B cell (primary cell): ENCODE measurements at regions not wholly inside any gene's neighbourhood (a gene's known extent, or its start where the extent isn't known, plus 50 kb on each side); places are given as distances from the start of the nearest gene placed in this dataset.

ENCODE experiments used
- ATAC-seq: fragments of 200-7000 bp; cut with Tn5 transposase; one replicate; pipeline ENCODE4 v1.10.0; 2021; ENCODE audit warnings: low read depth, mild to moderate bottlenecking, moderate number of reproducible peaks, moderate library complexity
- CTCF ChIA-PET: fragments of 350-600 bp; sonication (Branson Sonifier 250); formaldehyde crosslinking; loops from one replicate; lab custom pipeline; 2021; ENCODE audit warnings: antibody characterized with exemption, inconsistent platforms; lab: Charles Lee
- POLR2A ChIA-PET: fragments of 350-600 bp; sonication (Branson Sonifier 250); formaldehyde crosslinking; loops from one replicate; lab custom pipeline; 2021; ENCODE audit warnings: antibody characterized with exemption; lab: Charles Lee
- DNase-seq: peaks from one replicate; pipeline ENCODE4 v3.0.0; 2013
- H2AFZ ChIP-seq: 2 replicates; pipeline ENCODE4 v1.6.1; 2012; ENCODE audit warnings: mild to moderate bottlenecking, low read depth, low read length; ENCODE audit not compliant: insufficient read depth, poor library complexity, severe bottlenecking
- H3K27ac ChIP-seq, 2 donors: 1 replicate in 1 of 2; 2 replicates in 1 of 2; pipeline ENCODE4 v1.5.1; 2012 to 2013; ENCODE audit warnings: low read length in 2 of 2, mild to moderate bottlenecking in 2 of 2, moderate library complexity in 1 of 2
- H3K27me3 ChIP-seq, 4 experiments: fragments of 200-600 bp in 1 of 4; sonication (generic) in 1 of 4; replicated peaks in 1 of 4; 1 replicate in 2 of 4; 2 replicates in 2 of 4; pipeline versions ENCODE4 v1.6.1 to v1.7.0; 2013 to 2016; ENCODE audit warnings: low read length in 3 of 4, mild to moderate bottlenecking in 2 of 4, mixed read lengths in 1 of 4, moderate library complexity in 1 of 4; ENCODE audit not compliant: insufficient read depth in 4 of 4, control insufficient read depth in 3 of 4; ENCODE audit errors: control extremely low read depth in 1 of 4
- H3K36me3 ChIP-seq, 2 experiments: replicated peaks in 1 of 2; 1 replicate in 1 of 2; 2 replicates in 1 of 2; pipeline versions ENCODE4 v1.6.1 to v1.7.1; 2013; ENCODE audit warnings: low read length in 1 of 2; ENCODE audit not compliant: insufficient read depth in 2 of 2, control insufficient read depth in 1 of 2; ENCODE audit errors: control extremely low read depth in 1 of 2, extremely low read depth in 1 of 2
- H3K4me1 ChIP-seq, 2 donors: fragments of 200-600 bp in 1 of 2; sonication (generic) in 1 of 2; 1 replicate in 1 of 2; 2 replicates in 1 of 2; pipeline versions ENCODE4 v1.5.1 to v1.6.1; 2013 to 2017; ENCODE audit warnings: low read length in 2 of 2; ENCODE audit not compliant: control insufficient read depth in 2 of 2, insufficient read depth in 2 of 2
- H3K4me2 ChIP-seq: replicated peaks from 2 replicates; pipeline ENCODE3; 2012; ENCODE audit warnings: mild to moderate bottlenecking, low read depth, low read length; ENCODE audit not compliant: poor library complexity, severe bottlenecking
- H3K4me3 ChIP-seq, 5 experiments: fragments of 200-600 bp in 1 of 5; sonication (generic) in 1 of 5; 1 replicate in 3 of 5; 2 replicates in 2 of 5; pipeline versions ENCODE4 v1.5.1 to v1.7.0; 2011 to 2016; ENCODE audit warnings: low read length in 4 of 5, mild to moderate bottlenecking in 4 of 5, low read depth in 2 of 5, control low read depth in 1 of 5, moderate library complexity in 1 of 5; ENCODE audit not compliant: insufficient read depth in 1 of 5; ENCODE audit errors: control extremely low read depth in 1 of 5, extremely low read depth in 1 of 5
- H3K79me2 ChIP-seq: fragments of 200-600 bp; sonication (generic); one replicate; pipeline ENCODE4 v1.6.0; 2016; ENCODE audit warnings: low read length; ENCODE audit not compliant: control insufficient read depth, insufficient read depth
- H3K9ac ChIP-seq: fragments of 200-600 bp; sonication (generic); 2 replicates; pipeline ENCODE4 v1.6.1; 2017; ENCODE audit warnings: mild to moderate bottlenecking, low read length, moderate library complexity
- H3K9me3 ChIP-seq, 3 donors: one replicate each; pipeline versions ENCODE4 v1.6.1 to v1.7.1; 2013; ENCODE audit warnings: low read length in 2 of 3; ENCODE audit not compliant: control insufficient read depth in 2 of 3, insufficient read depth in 1 of 3; ENCODE audit errors: control extremely low read depth in 1 of 3
- H4K20me1 ChIP-seq: 2 replicates; pipeline ENCODE4 v1.6.0; 2012; ENCODE audit warnings: mild to moderate bottlenecking, low read length; ENCODE audit not compliant: insufficient read depth, control insufficient read depth, poor library complexity, severe bottlenecking
- H3K27ac Mint-ChIP-seq: one replicate; pipeline ENCODE4 v1.8.0; 2021; ENCODE audit warnings: mixed read lengths
- H3K27me3 Mint-ChIP-seq: one replicate; pipeline ENCODE4 v1.8.0; 2021; ENCODE audit warnings: mixed read lengths
- H3K4me1 Mint-ChIP-seq: one replicate; pipeline ENCODE4 v1.8.0; 2021; ENCODE audit warnings: mixed read lengths
- H3K4me3 Mint-ChIP-seq: one replicate; pipeline ENCODE4 v1.8.0; 2021; ENCODE audit warnings: mixed read lengths
- H3K9me3 Mint-ChIP-seq: one replicate; pipeline ENCODE4 v1.8.0; 2022; ENCODE audit warnings: mixed read lengths; ENCODE audit not compliant: insufficient read depth
- EZH2 ChIP-seq: IDR thresholded peaks from 2 replicates; pipeline ENCODE4 v1.6.1; 2012; ENCODE audit warnings: borderline replicate concordance, low read depth, mild to moderate bottlenecking, moderate library complexity, low read length; ENCODE audit not compliant: insufficient read depth, poor library complexity, severe bottlenecking
- WGBS: methylation state at CpG from one replicate; pipeline ENCODE4 v1.1.5; 2013; ENCODE audit warnings: missing lambda C conversion rate; ENCODE audit not compliant: insufficient coverage; 5-methylcytosine and 5-hydroxymethylcytosine counted together
- intact Hi-C: fragments of 100-400 bp; cut with micrococcal nuclease; formaldehyde crosslinking; loops from one replicate; pipeline ENCODE4 v1.10.0; 2022
- TF ChIP-seq, protein P1 (sequence below): fragments of 200-600 bp; IDR thresholded peaks from one replicate; pipeline ENCODE4 v1.8.0; 2022; ENCODE audit warnings: antibody characterized with exemption, mild to moderate bottlenecking

- H3K79me2 ChIP-seq: no peaks in the 10 kb centered on the region
- no peak overlapping the region for H3K4me2 ChIP-seq
- ChIA-PET CTCF (no interaction called here), POLR2A (no interaction called here)
- Mint-ChIP-seq H3K4me3 (no peak overlapping the region), H3K27me3 (peaks cover 22% of the 10 kb centered on the region), H3K4me1 (no peaks in the 10 kb centered on the region), H3K9me3 (no peaks in the 10 kb centered on the region), H3K27ac (no peak overlapping the region)
- no peaks in the 10 kb centered on the region for H3K27me3 ChIP-seq
- H3K27ac ChIP-seq: no peak overlapping the region
- H4K20me1 ChIP-seq: no peaks in the 10 kb centered on the region
- intact Hi-C loops: no loop called here
- H3K9me3 ChIP-seq: peaks cover 0 to 3% (median 0%) of the 10 kb centered on the region in 3 donors
- no peak overlapping the region for H3K9ac ChIP-seq
- no peak overlapping the region for H3K4me3 ChIP-seq
- DNase-seq (no peak), ATAC-seq (no peak)
- WGBS: 80% methylated on average over 6 of the region's 6 CpGs
- no peak overlapping the region for H2AFZ ChIP-seq
- TF ChIP-seq, protein P1, sequence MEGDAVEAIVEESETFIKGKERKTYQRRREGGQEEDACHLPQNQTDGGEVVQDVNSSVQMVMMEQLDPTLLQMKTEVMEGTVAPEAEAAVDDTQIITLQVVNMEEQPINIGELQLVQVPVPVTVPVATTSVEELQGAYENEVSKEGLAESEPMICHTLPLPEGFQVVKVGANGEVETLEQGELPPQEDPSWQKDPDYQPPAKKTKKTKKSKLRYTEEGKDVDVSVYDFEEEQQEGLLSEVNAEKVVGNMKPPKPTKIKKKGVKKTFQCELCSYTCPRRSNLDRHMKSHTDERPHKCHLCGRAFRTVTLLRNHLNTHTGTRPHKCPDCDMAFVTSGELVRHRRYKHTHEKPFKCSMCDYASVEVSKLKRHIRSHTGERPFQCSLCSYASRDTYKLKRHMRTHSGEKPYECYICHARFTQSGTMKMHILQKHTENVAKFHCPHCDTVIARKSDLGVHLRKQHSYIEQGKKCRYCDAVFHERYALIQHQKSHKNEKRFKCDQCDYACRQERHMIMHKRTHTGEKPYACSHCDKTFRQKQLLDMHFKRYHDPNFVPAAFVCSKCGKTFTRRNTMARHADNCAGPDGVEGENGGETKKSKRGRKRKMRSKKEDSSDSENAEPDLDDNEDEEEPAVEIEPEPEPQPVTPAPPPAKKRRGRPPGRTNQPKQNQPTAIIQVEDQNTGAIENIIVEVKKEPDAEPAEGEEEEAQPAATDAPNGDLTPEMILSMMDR: no peak
- no peak for TF ChIP-seq EZH2
- H3K4me1 ChIP-seq: no peaks in the 10 kb centered on the region
- H3K36me3 ChIP-seq: no peaks in the 10 kb centered on the region
Measured at GRCh38 chr15:29433507-29434248, 164.1 kb upstream of the NSMCE3 start.

DNA sequence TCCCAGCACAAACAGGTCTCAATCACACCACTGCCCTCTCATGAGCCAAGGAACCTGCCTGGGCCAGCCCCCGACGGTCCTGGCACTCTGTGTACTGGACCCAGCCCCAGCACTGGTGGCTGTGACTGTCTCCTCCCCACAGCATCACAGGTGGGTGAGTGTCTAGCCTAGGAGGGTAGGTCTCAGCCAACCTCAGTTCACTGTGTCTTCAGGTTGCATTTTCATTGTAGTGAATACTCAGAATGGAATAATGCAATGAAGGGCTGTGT lies 163.4 kb upstream of the NSMCE3 start:
- H3K4me3 Mint-ChIP-seq: no peak overlapping the region
- ChIA-PET CTCF (no interaction called here), POLR2A (no interaction called here)
- H2AFZ ChIP-seq: no peak overlapping the region
- H3K4me1 Mint-ChIP-seq: no peaks in the 10 kb centered on the region
- H3K9ac ChIP-seq: no peak overlapping the region
- no peaks in the 10 kb centered on the region for H4K20me1 ChIP-seq
- peaks cover 0 to 3% (median 0%) of the 10 kb centered on the region in 3 donors for H3K9me3 ChIP-seq
- H3K79me2 ChIP-seq: no peaks in the 10 kb centered on the region
- no peaks in the 10 kb centered on the region for H3K36me3 ChIP-seq
- H3K27ac ChIP-seq: no peak overlapping the region
- no peak for TF ChIP-seq EZH2
- TF ChIP-seq, protein P1: no peak
- H3K4me3 ChIP-seq: no peak overlapping the region
- intact Hi-C loops: no loop called here
- H3K4me2 ChIP-seq: no peak overlapping the region
- DNase-seq: no peak
- no peaks in the 10 kb centered on the region for H3K27me3 ChIP-seq
- no peak for ATAC-seq
- WGBS: no CpG with 5 or more reads among the region's 2 CpGs
- H3K9me3 Mint-ChIP-seq: no peaks in the 10 kb centered on the region
- peaks cover 22% of the 10 kb centered on the region for H3K27me3 Mint-ChIP-seq
- no peak overlapping the region for H3K27ac Mint-ChIP-seq
- H3K4me1 ChIP-seq: no peaks in the 10 kb centered on the region
